ENCODE measurements at regions not wholly inside any gene's neighbourhood (a gene's known extent, or its start where the extent isn't known, plus 50 kb on each side); places are given as distances from the start of the nearest gene placed in this dataset.

GRCh38 chr10:90985321-90985933 is 64.5 kb upstream of the ANKRD1 start:
- TF ChIP-seq CTCF (conservative IDR thresholded peaks at IDR 0.05; ENCODE audit: low read depth, low read length), result no peak
- no peak for TF ChIP-seq EZH2 (IDR thresholded peaks at IDR 0.05; ENCODE audit: borderline replicate concordance, low read depth, low read length, poor library complexity, severe bottlenecking)
- H3K4me3 ChIP-seq (ENCODE audit: low read depth, low read length, poor library complexity, severe bottlenecking), result no peak overlapping the region
- DNase-seq (ENCODE audit: low spot score), result no peak
- intact Hi-C loops (cut with micrococcal nuclease; ENCODE audit: unreplicated experiment), result no loop called here
- H3K36me3 ChIP-seq (ENCODE audit: insufficient read depth, low read length, poor library complexity, severe bottlenecking), result no peaks in the 10 kb centered on the region
- ChIA-PET POLR2A (ENCODE audit: low non-redundant PET) (interaction anchor here (0.6 kb wide), 1 partner anchor 1066 kb away, joined by 4 read pairs; no protein-coding TSS in a partner anchor), CTCF (no interaction called here)
- BruUV-seq (replicated peaks), result no TSS peak
- H3K27me3 ChIP-seq (replicated peaks; ENCODE audit: insufficient read depth, low read depth, low read length, poor library complexity), result peaks cover 3% of the 10 kb centered on the region
- no peak overlapping the region for H3K27ac ChIP-seq (ENCODE audit: low read depth, low read length, poor library complexity, severe bottlenecking)
- no peaks in the 10 kb centered on the region for H3K9me3 ChIP-seq (ENCODE audit: low read depth, low read length, poor library complexity, severe bottlenecking)
- H3K4me1 ChIP-seq (ENCODE audit: insufficient read depth, low read length, poor library complexity, severe bottlenecking), result no peaks in the 10 kb centered on the region

GRCh38 chr10:90986136-90986760 is 65.4 kb upstream of the ANKRD1 start:
- Histone ChIP-seq H3K36me3 (ENCODE audit: insufficient read depth, low read length, poor library complexity, severe bottlenecking) (no peaks in the 10 kb centered on the region), H3K27me3 (replicated peaks; ENCODE audit: insufficient read depth, low read depth, low read length, poor library complexity) (peaks cover 3% of the 10 kb centered on the region), H3K4me3 (ENCODE audit: low read depth, low read length, poor library complexity, severe bottlenecking) (no peak overlapping the region), H3K27ac (ENCODE audit: low read depth, low read length, poor library complexity, severe bottlenecking) (no peak overlapping the region), H3K4me1 (ENCODE audit: insufficient read depth, low read length, poor library complexity, severe bottlenecking) (no peaks in the 10 kb centered on the region), H3K9me3 (ENCODE audit: low read depth, low read length, poor library complexity, severe bottlenecking) (no peaks in the 10 kb centered on the region)
- ChIA-PET CTCF (no interaction called here), POLR2A (ENCODE audit: low non-redundant PET) (no interaction called here)
- DNase-seq (ENCODE audit: low spot score), result no peak
- intact Hi-C loops (cut with micrococcal nuclease; ENCODE audit: unreplicated experiment), result no loop called here
- no TSS peak for BruUV-seq (replicated peaks)
- TF ChIP-seq EZH2 (IDR thresholded peaks at IDR 0.05; ENCODE audit: borderline replicate concordance, low read depth, low read length, poor library complexity, severe bottlenecking) (no peak), CTCF (conservative IDR thresholded peaks at IDR 0.05; ENCODE audit: low read depth, low read length) (no peak)

GRCh38 chr10:90986870-90987269 is 66.0 kb upstream of the ANKRD1 start:
- Histone ChIP-seq H3K27ac (ENCODE audit: low read depth, low read length, poor library complexity, severe bottlenecking) (no peak overlapping the region), H3K9me3 (ENCODE audit: low read depth, low read length, poor library complexity, severe bottlenecking) (no peaks in the 10 kb centered on the region), H3K27me3 (replicated peaks; ENCODE audit: insufficient read depth, low read depth, low read length, poor library complexity) (peaks cover 3% of the 10 kb centered on the region), H3K36me3 (ENCODE audit: insufficient read depth, low read length, poor library complexity, severe bottlenecking) (no peaks in the 10 kb centered on the region), H3K4me3 (ENCODE audit: low read depth, low read length, poor library complexity, severe bottlenecking) (no peak overlapping the region), H3K4me1 (ENCODE audit: insufficient read depth, low read length, poor library complexity, severe bottlenecking) (no peaks in the 10 kb centered on the region)
- CTCF ChIA-PET, result no interaction called here
- POLR2A ChIA-PET (ENCODE audit: low non-redundant PET), result no interaction called here
- intact Hi-C loops (cut with micrococcal nuclease; ENCODE audit: unreplicated experiment), result no loop called here
- DNase-seq (ENCODE audit: low spot score), result no peak
- BruUV-seq (replicated peaks), result no TSS peak
- TF ChIP-seq CTCF (conservative IDR thresholded peaks at IDR 0.05; ENCODE audit: low read depth, low read length) (no peak), EZH2 (IDR thresholded peaks at IDR 0.05; ENCODE audit: borderline replicate concordance, low read depth, low read length, poor library complexity, severe bottlenecking) (no peak)

Data from A673 (cell line).